ENCODE measurements at regions not wholly inside any gene's neighbourhood (a gene's known extent, or its start where the extent isn't known, plus 50 kb on each side); places are given as distances from the start of the nearest gene placed in this dataset.

GRCh38 chr4:152181150-152181549 lies 354.7 kb downstream of the FBXW7 start:
- TF ChIP-seq CTCF (IDR thresholded peaks at IDR 0.05; ENCODE audit: poor library complexity) = no peak
- TF ChIP-seq EZH2phosphoT487 (IDR thresholded peaks at IDR 0.05; ENCODE audit: low read depth, severe bottlenecking, unreplicated experiment) = no peak

Measured in hepatocyte (in vitro differentiated cells).